22Rv1 (cell line): ENCODE measurements at regions not wholly inside any gene's neighbourhood (a gene's known extent, or its start where the extent isn't known, plus 50 kb on each side); places are given as distances from the start of the nearest gene placed in this dataset.

Experiments
- CTCF ChIP-seq: fragments of 450-650 bp; IDR thresholded peaks from 2 replicates; pipeline ENCODE4 v1.5.1; 2017; ENCODE audit warnings: mild to moderate bottlenecking
- ZFX ChIP-seq: fragments of 450-650 bp; IDR thresholded peaks from 2 replicates; pipeline ENCODE4 v1.6.1; 2017; ENCODE audit warnings: antibody characterized with exemption, borderline replicate concordance

- TF ChIP-seq CTCF (no peak), ZFX (no peak)
Measured at GRCh38 chr13:55967055-55967454, 1173.7 kb upstream of the PRR20A start.
